ENCODE measurements at regions not wholly inside any gene's neighbourhood (a gene's known extent, or its start where the extent isn't known, plus 50 kb on each side); places are given as distances from the start of the nearest gene placed in this dataset.

DNA sequence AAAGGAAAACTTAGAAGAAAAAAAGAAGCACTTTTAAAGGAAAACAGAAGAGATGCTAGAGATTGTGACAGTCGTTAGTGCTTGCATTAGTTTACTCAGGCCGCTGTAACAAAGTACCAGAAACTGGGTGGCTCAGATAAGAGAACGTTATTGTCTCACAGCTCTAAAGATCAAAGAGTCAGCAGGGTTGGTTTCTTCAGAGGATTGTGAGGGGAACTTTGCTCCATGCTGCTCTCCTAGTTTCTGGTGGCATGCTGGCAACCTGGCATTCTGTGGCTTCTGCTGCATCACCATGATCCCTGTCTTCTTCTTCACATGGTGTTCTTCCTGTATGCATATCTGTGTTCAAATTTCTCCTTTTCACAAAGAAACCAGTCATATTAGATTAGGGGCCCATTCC lies 119.4 kb upstream of the PLEKHA5 start:
- no peak for TF ChIP-seq EZH2phosphoT487 (IDR thresholded peaks at IDR 0.05; ENCODE audit: low read depth, severe bottlenecking, unreplicated experiment)
- TF ChIP-seq EZH2 (IDR thresholded peaks at IDR 0.05; ENCODE audit: borderline replicate concordance): no peak
- Histone ChIP-seq H3K4me3 (no peak overlapping the region), H3K9me3 (ENCODE audit: low read depth) (no peaks in the 10 kb centered on the region), H3K4me2 (no peak overlapping the region), H3K9me2 (replicated peaks; ENCODE audit: insufficient read depth) (no peaks in the 10 kb centered on the region), H3K4me1 (ENCODE audit: insufficient read depth) (no peaks in the 10 kb centered on the region), H3K27me3 (no peaks in the 10 kb centered on the region), H2AFZ (no peak overlapping the region), H3K36me3 (replicated peaks; ENCODE audit: insufficient read depth, low read depth) (no peaks in the 10 kb centered on the region), H4K20me1 (ENCODE audit: insufficient read depth, poor library complexity, severe bottlenecking) (no peaks in the 10 kb centered on the region), H3K79me2 (no peaks in the 10 kb centered on the region), H3K27ac (no peak overlapping the region)
- 16% methylated on average over 3 of the region's 3 CpGs for WGBS (ENCODE audit: low lambda C conversion rate, missing lambda C conversion rate)
- peak; percentile 30 for DNase-seq (ENCODE audit: low spot score)

DNA sequence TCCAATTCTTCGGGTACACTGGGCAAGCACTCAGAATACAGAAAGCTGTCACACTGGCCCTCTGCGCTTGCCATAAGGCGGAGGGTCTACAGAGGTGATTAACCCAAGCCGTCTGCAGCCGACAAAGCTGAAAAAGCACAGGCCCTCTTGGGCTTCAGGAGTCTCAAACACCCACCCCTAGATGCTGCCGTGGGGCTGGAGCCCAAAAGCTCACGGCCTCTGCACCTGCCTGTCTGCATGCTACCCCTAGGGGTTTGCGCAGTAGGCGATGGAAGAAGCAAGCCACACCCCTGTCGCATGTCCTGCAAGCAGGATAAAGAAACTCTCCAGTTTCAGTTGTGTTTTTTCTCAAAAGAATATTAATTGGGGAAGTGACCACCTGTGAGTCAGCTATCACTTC lies 118.8 kb upstream of the PLEKHA5 start:
- H3K4me3 ChIP-seq: no peak overlapping the region
- WGBS (ENCODE audit: low lambda C conversion rate, missing lambda C conversion rate): 89% methylated on average over 10 of the region's 10 CpGs
- H4K20me1 ChIP-seq (ENCODE audit: insufficient read depth, poor library complexity, severe bottlenecking): no peaks in the 10 kb centered on the region
- TF ChIP-seq EZH2 (IDR thresholded peaks at IDR 0.05; ENCODE audit: borderline replicate concordance): no peak
- TF ChIP-seq EZH2phosphoT487 (IDR thresholded peaks at IDR 0.05; ENCODE audit: low read depth, severe bottlenecking, unreplicated experiment): no peak
- TF ChIP-seq, protein P1, sequence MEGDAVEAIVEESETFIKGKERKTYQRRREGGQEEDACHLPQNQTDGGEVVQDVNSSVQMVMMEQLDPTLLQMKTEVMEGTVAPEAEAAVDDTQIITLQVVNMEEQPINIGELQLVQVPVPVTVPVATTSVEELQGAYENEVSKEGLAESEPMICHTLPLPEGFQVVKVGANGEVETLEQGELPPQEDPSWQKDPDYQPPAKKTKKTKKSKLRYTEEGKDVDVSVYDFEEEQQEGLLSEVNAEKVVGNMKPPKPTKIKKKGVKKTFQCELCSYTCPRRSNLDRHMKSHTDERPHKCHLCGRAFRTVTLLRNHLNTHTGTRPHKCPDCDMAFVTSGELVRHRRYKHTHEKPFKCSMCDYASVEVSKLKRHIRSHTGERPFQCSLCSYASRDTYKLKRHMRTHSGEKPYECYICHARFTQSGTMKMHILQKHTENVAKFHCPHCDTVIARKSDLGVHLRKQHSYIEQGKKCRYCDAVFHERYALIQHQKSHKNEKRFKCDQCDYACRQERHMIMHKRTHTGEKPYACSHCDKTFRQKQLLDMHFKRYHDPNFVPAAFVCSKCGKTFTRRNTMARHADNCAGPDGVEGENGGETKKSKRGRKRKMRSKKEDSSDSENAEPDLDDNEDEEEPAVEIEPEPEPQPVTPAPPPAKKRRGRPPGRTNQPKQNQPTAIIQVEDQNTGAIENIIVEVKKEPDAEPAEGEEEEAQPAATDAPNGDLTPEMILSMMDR (IDR thresholded peaks at IDR 0.05; ENCODE audit: poor library complexity): no peak
- H3K9me2 ChIP-seq (replicated peaks; ENCODE audit: insufficient read depth): no peaks in the 10 kb centered on the region
- no peaks in the 10 kb centered on the region for H3K9me3 ChIP-seq (ENCODE audit: low read depth)
- no peaks in the 10 kb centered on the region for H3K36me3 ChIP-seq (replicated peaks; ENCODE audit: insufficient read depth, low read depth)
- H3K27ac ChIP-seq: no peak overlapping the region
- no peaks in the 10 kb centered on the region for H3K4me1 ChIP-seq (ENCODE audit: insufficient read depth)
- H2AFZ ChIP-seq: no peak overlapping the region
- H3K27me3 ChIP-seq: no peaks in the 10 kb centered on the region
- no peaks in the 10 kb centered on the region for H3K79me2 ChIP-seq
- no peak for DNase-seq (ENCODE audit: low spot score)
- no peak overlapping the region for H3K4me2 ChIP-seq

DNA sequence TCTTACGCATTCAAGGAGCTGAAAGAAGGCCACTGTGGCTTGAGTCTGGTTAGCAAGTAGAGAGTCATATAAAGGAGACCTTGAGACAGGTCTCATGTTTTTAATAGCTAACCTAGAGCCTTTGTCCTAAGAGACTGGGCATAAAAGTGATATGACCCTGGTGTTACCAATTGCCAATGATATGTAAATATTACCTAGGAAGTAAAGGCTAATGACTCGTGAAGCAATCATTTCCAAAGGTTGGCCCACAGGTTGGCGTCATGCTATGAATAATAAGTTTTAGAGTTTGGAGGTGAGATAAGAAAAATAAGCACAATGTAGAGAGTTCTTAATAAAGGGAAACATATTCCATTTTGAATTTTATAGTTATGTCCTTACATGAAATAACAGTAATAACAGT lies 116.6 kb upstream of the PLEKHA5 start:
- no peak overlapping the region for H3K27ac ChIP-seq
- H3K4me3 ChIP-seq: no peak overlapping the region
- DNase-seq (ENCODE audit: low spot score): no peak

DNA sequence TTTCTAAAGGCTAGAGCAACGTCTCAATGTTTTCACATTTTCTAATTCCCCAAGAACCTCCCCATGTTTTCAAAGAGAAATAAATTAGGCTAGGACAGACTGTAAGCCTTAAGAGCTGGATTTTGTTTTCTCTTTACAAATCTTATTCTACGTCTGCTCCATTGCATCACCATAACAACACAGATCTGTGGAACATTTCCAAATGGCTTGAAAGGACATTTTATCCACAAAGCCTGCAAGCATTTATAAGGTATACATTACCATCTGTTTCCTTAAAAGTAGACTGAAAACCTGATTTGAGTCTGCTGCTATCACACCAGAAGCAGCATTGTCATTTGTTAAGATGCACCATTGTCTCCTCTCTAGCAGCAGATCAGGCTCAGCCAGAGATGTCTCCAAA lies 115.3 kb upstream of the PLEKHA5 start:
- no peak overlapping the region for H3K4me3 ChIP-seq
- peak overlapping the region; percentile 0 for H3K27ac ChIP-seq
- no peaks in the 10 kb centered on the region for H3K36me3 ChIP-seq (replicated peaks; ENCODE audit: insufficient read depth, low read depth)
- H4K20me1 ChIP-seq (ENCODE audit: insufficient read depth, poor library complexity, severe bottlenecking): no peaks in the 10 kb centered on the region
- no peaks in the 10 kb centered on the region for H3K9me3 ChIP-seq (ENCODE audit: low read depth)
- H3K9me2 ChIP-seq (replicated peaks; ENCODE audit: insufficient read depth): no peaks in the 10 kb centered on the region
- WGBS (ENCODE audit: low lambda C conversion rate, missing lambda C conversion rate): 44% methylated on average over 2 of the region's 2 CpGs
- no peaks in the 10 kb centered on the region for H3K27me3 ChIP-seq
- peaks cover 5% of the 10 kb centered on the region for H3K4me1 ChIP-seq (ENCODE audit: insufficient read depth)
- no peak for TF ChIP-seq EZH2phosphoT487 (IDR thresholded peaks at IDR 0.05; ENCODE audit: low read depth, severe bottlenecking, unreplicated experiment)
- no peak for TF ChIP-seq EZH2 (IDR thresholded peaks at IDR 0.05; ENCODE audit: borderline replicate concordance)
- TF ChIP-seq, protein P1 (IDR thresholded peaks at IDR 0.05; ENCODE audit: poor library complexity): no peak
- H2AFZ ChIP-seq: no peak overlapping the region
- no peak for DNase-seq (ENCODE audit: low spot score)
- no peaks in the 10 kb centered on the region for H3K79me2 ChIP-seq
- H3K4me2 ChIP-seq: peak overlapping the region; percentile 19

More for the DNA sequence above, 116.6 kb upstream of the PLEKHA5 start:
- no peaks in the 10 kb centered on the region for H3K79me2 ChIP-seq
- H3K9me3 ChIP-seq (ENCODE audit: low read depth): no peaks in the 10 kb centered on the region
- H3K4me2 ChIP-seq: no peak overlapping the region
- TF ChIP-seq, protein P1 (IDR thresholded peaks at IDR 0.05; ENCODE audit: poor library complexity): no peak
- TF ChIP-seq EZH2phosphoT487 (IDR thresholded peaks at IDR 0.05; ENCODE audit: low read depth, severe bottlenecking, unreplicated experiment) (no peak), EZH2 (IDR thresholded peaks at IDR 0.05; ENCODE audit: borderline replicate concordance) (no peak)
- H3K9me2 ChIP-seq (replicated peaks; ENCODE audit: insufficient read depth): no peaks in the 10 kb centered on the region
- no peaks in the 10 kb centered on the region for H4K20me1 ChIP-seq (ENCODE audit: insufficient read depth, poor library complexity, severe bottlenecking)
- H3K4me1 ChIP-seq (ENCODE audit: insufficient read depth): no peaks in the 10 kb centered on the region
- WGBS (ENCODE audit: low lambda C conversion rate, missing lambda C conversion rate): 83% methylated on average over 3 of the region's 3 CpGs
- no peaks in the 10 kb centered on the region for H3K36me3 ChIP-seq (replicated peaks; ENCODE audit: insufficient read depth, low read depth)
- no peaks in the 10 kb centered on the region for H3K27me3 ChIP-seq
- H2AFZ ChIP-seq: no peak overlapping the region

Measured in hepatocyte (in vitro differentiated cells).